Neural cell (in vitro differentiated cells): ENCODE measurements at regions not wholly inside any gene's neighbourhood (a gene's known extent, or its start where the extent isn't known, plus 50 kb on each side); places are given as distances from the start of the nearest gene placed in this dataset.

Experiments used
- H2AFZ ChIP-seq: fragments of 200-600, 300-800 bp; sonication (generic), shearing (Covaris generic); 2 replicates; pipeline ENCODE4 v1.6.0; 2014; ENCODE audit warnings: low read depth, mild to moderate bottlenecking, antibody characterized with exemption, low read length, moderate library complexity
- H3F3A ChIP-seq: fragments of 200-600 bp; shearing (Covaris generic); 2 replicates; pipeline ENCODE4 v1.6.1; 2016; ENCODE audit warnings: mild to moderate bottlenecking, moderate library complexity, mixed read lengths, antibody characterized with exemption, low read length; ENCODE audit not compliant: insufficient read depth, poor library complexity, severe bottlenecking
- H3K27ac ChIP-seq: fragments of 200-600, 300-800 bp; sonication (generic), shearing (Covaris generic); 2 replicates; pipeline ENCODE4 v1.5.1; 2014; ENCODE audit warnings: mild to moderate bottlenecking, low read length, moderate library complexity
- H3K27me3 ChIP-seq: fragments of 300-800, 200-600 bp; sonication (generic), shearing (Covaris generic); 2 replicates; pipeline ENCODE4 v1.6.0; 2014; ENCODE audit warnings: mild to moderate bottlenecking, low read depth, low read length, moderate library complexity; ENCODE audit not compliant: insufficient read depth
- H3K36me3 ChIP-seq: fragments of 300-800, 200-600 bp; sonication (generic), shearing (Covaris generic); 2 replicates; pipeline ENCODE4 v1.5.1; 2014; ENCODE audit warnings: mild to moderate bottlenecking, antibody characterized with exemption, low read length, moderate library complexity; ENCODE audit not compliant: insufficient read depth
- H3K4me2 ChIP-seq: fragments of 300-800, 200-600 bp; sonication (generic), shearing (Covaris generic); 2 replicates; pipeline ENCODE4 v1.6.0; 2014; ENCODE audit warnings: mild to moderate bottlenecking, low read length
- H3K4me3 ChIP-seq: fragments of 300-800, 200-600 bp; sonication (generic), shearing (Covaris generic); 2 replicates; pipeline ENCODE4 v1.5.1; 2014; ENCODE audit warnings: mild to moderate bottlenecking, low read length, moderate library complexity
- H3K79me2 ChIP-seq: fragments of 200-600 bp; shearing (Covaris generic); replicated peaks from 2 replicates; pipeline ENCODE4 v1.6.0; 2014; ENCODE audit warnings: mild to moderate bottlenecking, low read length, moderate library complexity; ENCODE audit not compliant: insufficient read depth
- H3K9ac ChIP-seq: fragments of 300-800, 200-600 bp; sonication (generic), shearing (Covaris generic); 2 replicates; pipeline ENCODE4 v1.6.1; 2016; ENCODE audit warnings: mild to moderate bottlenecking, low read length, mixed read lengths
- H3K9me2 ChIP-seq: fragments of 200-600 bp; shearing (Covaris generic); 2 replicates; pipeline ENCODE4 v1.6.1; 2016; ENCODE audit warnings: mild to moderate bottlenecking, low read length, mixed read lengths; ENCODE audit not compliant: insufficient read depth
- H3K9me3 ChIP-seq: fragments of 200-600, 300-800 bp; sonication (generic), shearing (Covaris generic); 2 replicates; pipeline ENCODE4 v1.6.1; 2016; ENCODE audit warnings: mild to moderate bottlenecking, mixed run types, low read length, moderate library complexity, mixed read lengths
- H4K20me1 ChIP-seq: fragments of 200-600 bp; shearing (Covaris generic); 2 replicates; pipeline ENCODE4 v1.6.1; 2016; ENCODE audit warnings: mild to moderate bottlenecking, mixed run types; ENCODE audit not compliant: insufficient read depth
- CTCF ChIP-seq: fragments of 450-650 bp; IDR thresholded peaks from 2 replicates; pipeline ENCODE4 v1.5.1; 2014; ENCODE audit warnings: antibody characterized with exemption, mild to moderate bottlenecking, moderate library complexity; ENCODE audit not compliant: poor library complexity, severe bottlenecking
- EP300 ChIP-seq: fragments of 450-650 bp; conservative IDR thresholded peaks from 2 replicates; pipeline ENCODE4 v1.6.1; 2014; ENCODE audit warnings: antibody characterized with exemption, mild to moderate bottlenecking, moderate library complexity; ENCODE audit not compliant: poor library complexity, severe bottlenecking
- EZH2 ChIP-seq: fragments of 200-600, 300-800 bp; shearing (Covaris generic), sonication (generic); IDR thresholded peaks from 2 replicates; pipeline ENCODE4 v1.6.1; 2014; ENCODE audit warnings: antibody characterized with exemption, low read length, borderline replicate concordance, mild to moderate bottlenecking; ENCODE audit not compliant: insufficient read depth, poor library complexity, severe bottlenecking
- MXI1 ChIP-seq: fragments of 450-650 bp; conservative IDR thresholded peaks from 2 replicates; pipeline ENCODE4 v1.6.1; 2014; ENCODE audit warnings: antibody characterized with exemption, mild to moderate bottlenecking; ENCODE audit not compliant: poor library complexity, severe bottlenecking
- POLR2AphosphoS5 ChIP-seq: IDR thresholded peaks from 2 replicates; pipeline ENCODE4 v1.6.1; 2012
- RAD21 ChIP-seq: fragments of 450-650 bp; conservative IDR thresholded peaks from 2 replicates; pipeline ENCODE4 v1.6.1; 2014; ENCODE audit warnings: antibody characterized with exemption, mild to moderate bottlenecking, moderate library complexity
- SMC3 ChIP-seq: fragments of 450-650 bp; conservative IDR thresholded peaks from 2 replicates; pipeline ENCODE4 v1.6.1; 2014; ENCODE audit warnings: antibody characterized with exemption, mild to moderate bottlenecking, moderate library complexity; ENCODE audit not compliant: poor library complexity
- TAF1 ChIP-seq: IDR thresholded peaks from 2 replicates; pipeline ENCODE4 v1.6.1; 2012; ENCODE audit warnings: low read depth
- TF ChIP-seq, protein P1 (sequence below): IDR thresholded peaks from 2 replicates; pipeline ENCODE4 v1.6.1; 2012; ENCODE audit warnings: borderline replicate concordance

DNA sequence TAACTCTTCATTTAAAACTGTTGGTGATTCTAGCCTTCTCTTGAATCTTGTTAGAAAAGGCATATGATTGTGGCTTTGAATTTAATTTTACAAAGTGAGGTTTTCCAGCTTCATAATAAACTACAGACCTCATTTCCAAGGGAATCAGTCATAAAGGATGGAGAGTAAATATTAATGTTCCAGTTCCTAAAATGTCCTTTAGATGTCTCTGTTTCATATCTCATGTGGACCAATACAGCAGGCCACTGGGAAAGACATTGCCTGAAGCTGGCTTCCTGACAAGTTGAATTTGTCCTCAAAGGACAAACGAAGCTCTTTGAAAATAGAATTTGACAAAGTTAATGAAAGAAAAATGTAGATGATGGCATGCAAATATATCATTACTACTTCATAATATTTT lies 125.4 kb downstream of the ZNF330 start:
- no peak overlapping the region for H3K27ac ChIP-seq
- H3K9me2 ChIP-seq: no peaks in the 10 kb centered on the region
- H3K27me3 ChIP-seq: no peaks in the 10 kb centered on the region
- no peak overlapping the region for H3K9ac ChIP-seq
- no peaks in the 10 kb centered on the region for H3F3A ChIP-seq
- no peaks in the 10 kb centered on the region for H3K36me3 ChIP-seq
- no peak overlapping the region for H3K4me2 ChIP-seq
- H4K20me1 ChIP-seq: no peaks in the 10 kb centered on the region
- no peak overlapping the region for H2AFZ ChIP-seq
- no peaks in the 10 kb centered on the region for H3K9me3 ChIP-seq
- no peak overlapping the region for H3K4me3 ChIP-seq
- no peak for TF ChIP-seq POLR2AphosphoS5
- no peak for TF ChIP-seq EZH2
- peak; percentile 74 for TF ChIP-seq SMC3
- no peak for TF ChIP-seq EP300
- peak; percentile 75 for TF ChIP-seq CTCF
- TF ChIP-seq, protein P1, sequence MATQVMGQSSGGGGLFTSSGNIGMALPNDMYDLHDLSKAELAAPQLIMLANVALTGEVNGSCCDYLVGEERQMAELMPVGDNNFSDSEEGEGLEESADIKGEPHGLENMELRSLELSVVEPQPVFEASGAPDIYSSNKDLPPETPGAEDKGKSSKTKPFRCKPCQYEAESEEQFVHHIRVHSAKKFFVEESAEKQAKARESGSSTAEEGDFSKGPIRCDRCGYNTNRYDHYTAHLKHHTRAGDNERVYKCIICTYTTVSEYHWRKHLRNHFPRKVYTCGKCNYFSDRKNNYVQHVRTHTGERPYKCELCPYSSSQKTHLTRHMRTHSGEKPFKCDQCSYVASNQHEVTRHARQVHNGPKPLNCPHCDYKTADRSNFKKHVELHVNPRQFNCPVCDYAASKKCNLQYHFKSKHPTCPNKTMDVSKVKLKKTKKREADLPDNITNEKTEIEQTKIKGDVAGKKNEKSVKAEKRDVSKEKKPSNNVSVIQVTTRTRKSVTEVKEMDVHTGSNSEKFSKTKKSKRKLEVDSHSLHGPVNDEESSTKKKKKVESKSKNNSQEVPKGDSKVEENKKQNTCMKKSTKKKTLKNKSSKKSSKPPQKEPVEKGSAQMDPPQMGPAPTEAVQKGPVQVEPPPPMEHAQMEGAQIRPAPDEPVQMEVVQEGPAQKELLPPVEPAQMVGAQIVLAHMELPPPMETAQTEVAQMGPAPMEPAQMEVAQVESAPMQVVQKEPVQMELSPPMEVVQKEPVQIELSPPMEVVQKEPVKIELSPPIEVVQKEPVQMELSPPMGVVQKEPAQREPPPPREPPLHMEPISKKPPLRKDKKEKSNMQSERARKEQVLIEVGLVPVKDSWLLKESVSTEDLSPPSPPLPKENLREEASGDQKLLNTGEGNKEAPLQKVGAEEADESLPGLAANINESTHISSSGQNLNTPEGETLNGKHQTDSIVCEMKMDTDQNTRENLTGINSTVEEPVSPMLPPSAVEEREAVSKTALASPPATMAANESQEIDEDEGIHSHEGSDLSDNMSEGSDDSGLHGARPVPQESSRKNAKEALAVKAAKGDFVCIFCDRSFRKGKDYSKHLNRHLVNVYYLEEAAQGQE: no peak
- TF ChIP-seq RAD21: peak; percentile 81
- no peak for TF ChIP-seq MXI1
- TF ChIP-seq TAF1: no peak
- H3K79me2 ChIP-seq: no peaks in the 10 kb centered on the region

- Histone ChIP-seq H4K20me1 (no peaks in the 10 kb centered on the region), H2AFZ (no peak overlapping the region), H3K4me3 (no peak overlapping the region), H3K27ac (no peak overlapping the region), H3K4me2 (no peak overlapping the region), H3K9me3 (no peaks in the 10 kb centered on the region), H3K9ac (no peak overlapping the region), H3K79me2 (no peaks in the 10 kb centered on the region), H3K36me3 (no peaks in the 10 kb centered on the region), H3K27me3 (no peaks in the 10 kb centered on the region), H3K9me2 (no peaks in the 10 kb centered on the region), H3F3A (no peaks in the 10 kb centered on the region)
- TF ChIP-seq EZH2 (no peak), SMC3 (no peak), POLR2AphosphoS5 (no peak), RAD21 (no peak), EP300 (no peak), MXI1 (no peak), CTCF (no peak), TAF1 (no peak)
- TF ChIP-seq, protein P1: no peak
Observed at GRCh38 chr4:141347684-141348083, 127.0 kb downstream of the ZNF330 start.
